Type B pancreatic cell (in vitro differentiated cells): ENCODE measurements at regions not wholly inside any gene's neighbourhood (a gene's known extent, or its start where the extent isn't known, plus 50 kb on each side); places are given as distances from the start of the nearest gene placed in this dataset.

Source experiments
- DNase-seq: peaks from one replicate; pipeline ENCODE4 v3.0.0; 2021; ENCODE audit warnings: mixed read lengths; ENCODE audit not compliant: unreplicated experiment; ENCODE audit errors: extremely low spot score
- H3K27ac Mint-ChIP-seq: 2 replicates; pipeline ENCODE4 v1.8.0; 2021; ENCODE audit warnings: mild to moderate bottlenecking, mixed read lengths
- H3K27me3 Mint-ChIP-seq: 2 replicates; pipeline ENCODE4 v1.8.0; 2021; ENCODE audit warnings: mixed read lengths
- H3K36me3 Mint-ChIP-seq: 2 replicates; pipeline ENCODE4 v1.8.0; 2021; ENCODE audit warnings: mixed read lengths
- H3K4me1 Mint-ChIP-seq: one replicate; pipeline ENCODE4 v1.8.0; 2021; ENCODE audit warnings: mixed read lengths; ENCODE audit not compliant: unreplicated experiment
- H3K4me3 Mint-ChIP-seq: 2 replicates; pipeline ENCODE4 v1.8.0; 2021; ENCODE audit warnings: mild to moderate bottlenecking, mixed read lengths
- H3K9me3 Mint-ChIP-seq: 2 replicates; pipeline ENCODE4 v1.8.0; 2021; ENCODE audit warnings: mixed read lengths
- CTCF ChIP-seq: fragments of 200-600 bp; sonication (generic); conservative IDR thresholded peaks from 2 replicates; pipeline ENCODE4 v1.5.0; 2021; ENCODE audit warnings: antibody characterized with exemption, mild to moderate bottlenecking

GRCh38 chr2:162934191-162934590 is 95.6 kb upstream of the KCNH7 start:
- Mint-ChIP-seq H3K36me3 (no peaks in the 10 kb centered on the region), H3K9me3 (peaks cover 3% of the 10 kb centered on the region), H3K27ac (no peak overlapping the region)

DNA sequence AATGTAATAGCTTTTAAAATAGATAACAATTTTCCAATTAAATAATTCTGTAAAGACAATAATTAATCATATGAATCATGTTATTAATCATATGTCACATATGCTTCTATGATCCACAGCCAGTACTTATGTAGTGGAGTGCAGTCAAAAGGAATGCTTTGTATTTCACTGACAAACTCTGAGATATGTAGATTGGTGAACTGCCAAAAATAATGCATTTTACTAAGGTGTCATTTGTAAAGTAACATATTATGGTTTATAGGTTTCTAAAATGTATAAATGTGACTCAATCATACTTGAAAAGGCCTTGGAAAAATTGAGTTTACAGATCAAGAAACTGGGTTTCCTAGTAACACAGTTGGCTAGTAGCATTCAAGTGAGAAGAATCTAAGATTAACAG is 93.8 kb upstream of the KCNH7 start:
- Mint-ChIP-seq H3K36me3 (no peaks in the 10 kb centered on the region), H3K27me3 (no peaks in the 10 kb centered on the region), H3K9me3 (peaks cover 3% of the 10 kb centered on the region), H3K4me3 (no peak overlapping the region), H3K27ac (no peak overlapping the region), H3K4me1 (no peaks in the 10 kb centered on the region)
- no peak for DNase-seq
- TF ChIP-seq CTCF, result no peak

More at GRCh38 chr2:162934191-162934590, 95.6 kb upstream of the KCNH7 start:
- Mint-ChIP-seq H3K4me3 (no peak overlapping the region), H3K4me1 (no peaks in the 10 kb centered on the region), H3K27me3 (no peaks in the 10 kb centered on the region)
- no peak for DNase-seq
- no peak for TF ChIP-seq CTCF

DNA sequence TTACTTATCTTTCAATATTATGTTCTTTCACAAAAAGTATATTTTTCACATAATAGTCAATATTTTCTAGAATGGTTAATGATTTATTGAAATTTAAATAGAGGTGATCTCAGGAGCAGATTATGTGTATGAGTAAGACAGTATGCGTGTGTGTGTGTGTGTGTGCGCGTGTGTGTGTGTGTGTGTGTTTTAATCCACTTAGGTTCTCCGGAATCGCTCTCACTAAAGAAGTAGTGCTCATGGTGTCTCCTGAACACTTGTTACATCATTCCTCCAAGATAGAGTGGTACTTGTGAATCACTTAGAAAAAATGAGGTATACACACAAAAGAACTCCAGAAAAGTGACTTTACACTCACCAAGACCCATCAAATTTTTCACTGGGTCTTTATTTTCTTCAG is 91.0 kb upstream of the KCNH7 start:
- no peak for TF ChIP-seq CTCF
- DNase-seq, result no peak
- no peaks in the 10 kb centered on the region for H3K27me3 Mint-ChIP-seq
- no peaks in the 10 kb centered on the region for H3K9me3 Mint-ChIP-seq
- H3K4me3 Mint-ChIP-seq, result no peak overlapping the region
- H3K4me1 Mint-ChIP-seq, result no peaks in the 10 kb centered on the region
- no peak overlapping the region for H3K27ac Mint-ChIP-seq
- H3K36me3 Mint-ChIP-seq, result no peaks in the 10 kb centered on the region

- H3K27me3 Mint-ChIP-seq, result no peaks in the 10 kb centered on the region
- H3K36me3 Mint-ChIP-seq, result no peaks in the 10 kb centered on the region
- TF ChIP-seq CTCF, result no peak
- no peak for DNase-seq
- H3K4me1 Mint-ChIP-seq, result no peaks in the 10 kb centered on the region
- no peak overlapping the region for H3K4me3 Mint-ChIP-seq
- no peaks in the 10 kb centered on the region for H3K9me3 Mint-ChIP-seq
- H3K27ac Mint-ChIP-seq, result no peak overlapping the region
Observed at GRCh38 chr2:162928356-162928755, 89.8 kb upstream of the KCNH7 start.

DNA sequence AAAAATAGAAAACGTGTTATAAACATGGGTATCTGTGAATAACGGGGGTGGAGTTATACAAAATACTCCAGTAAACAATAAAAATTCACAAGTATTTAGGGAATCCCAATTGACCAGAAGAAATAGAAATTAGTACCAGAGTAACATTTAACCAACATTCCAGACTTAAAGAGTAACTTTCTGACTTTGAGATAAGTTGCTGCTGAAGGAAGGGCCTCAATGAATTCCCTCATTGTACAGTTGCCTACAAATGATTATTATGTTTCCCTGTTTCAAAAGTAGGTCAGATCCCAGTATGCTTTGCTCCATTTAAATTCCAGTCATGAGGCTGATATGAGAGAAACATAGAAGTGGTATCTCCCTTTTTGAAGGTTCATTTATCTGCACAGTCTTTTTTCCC is 88.3 kb upstream of the KCNH7 start:
- H3K9me3 Mint-ChIP-seq, result no peaks in the 10 kb centered on the region
- no peaks in the 10 kb centered on the region for H3K4me1 Mint-ChIP-seq
- TF ChIP-seq CTCF, result no peak
- no peak overlapping the region for H3K4me3 Mint-ChIP-seq
- H3K36me3 Mint-ChIP-seq, result no peaks in the 10 kb centered on the region
- no peaks in the 10 kb centered on the region for H3K27me3 Mint-ChIP-seq
- no peak for DNase-seq
- H3K27ac Mint-ChIP-seq, result no peak overlapping the region

GRCh38 chr2:162926501-162926900 is 87.9 kb upstream of the KCNH7 start:
- no peak for TF ChIP-seq CTCF
- H3K27ac Mint-ChIP-seq, result no peak overlapping the region
- H3K36me3 Mint-ChIP-seq, result no peaks in the 10 kb centered on the region
- H3K9me3 Mint-ChIP-seq, result no peaks in the 10 kb centered on the region
- no peak for DNase-seq
- no peaks in the 10 kb centered on the region for H3K4me1 Mint-ChIP-seq
- no peaks in the 10 kb centered on the region for H3K27me3 Mint-ChIP-seq
- H3K4me3 Mint-ChIP-seq, result no peak overlapping the region
